HFFc6 (cell line): ENCODE measurements at regions not wholly inside any gene's neighbourhood (a gene's known extent, or its start where the extent isn't known, plus 50 kb on each side); places are given as distances from the start of the nearest gene placed in this dataset.

Experiments used
- DNase-seq: peaks from one replicate; pipeline ENCODE4 v3.0.0-alpha.2; 2018
- H3K27ac Mint-ChIP-seq: 2 replicates; pipeline ENCODE4 v1.8.0; 2020; ENCODE audit warnings: mild to moderate bottlenecking, mixed read lengths
- H3K27me3 Mint-ChIP-seq: 2 replicates; pipeline ENCODE4 v1.8.0; 2021; ENCODE audit warnings: mild to moderate bottlenecking, moderate library complexity, mixed read lengths; ENCODE audit not compliant: insufficient read depth
- H3K36me3 Mint-ChIP-seq: 2 replicates; pipeline ENCODE4 v1.8.0; 2021; ENCODE audit warnings: low read depth, mixed read lengths
- H3K4me1 Mint-ChIP-seq: 2 replicates; pipeline ENCODE4 v1.8.0; 2020; ENCODE audit warnings: low read depth, mixed read lengths
- H3K4me3 Mint-ChIP-seq: 2 replicates; pipeline ENCODE4 v1.8.0; 2020; ENCODE audit warnings: mild to moderate bottlenecking, moderate library complexity, mixed read lengths
- H3K9me3 Mint-ChIP-seq: 2 replicates; pipeline ENCODE4 v1.8.0; 2020; ENCODE audit warnings: mild to moderate bottlenecking, mixed read lengths
- TF ChIP-seq, protein P1 (sequence below): fragments of 200-600 bp; sonication (generic); IDR thresholded peaks from 2 replicates; pipeline ENCODE4 v1.5.0; 2021; ENCODE audit warnings: antibody characterized with exemption, mild to moderate bottlenecking

DNA sequence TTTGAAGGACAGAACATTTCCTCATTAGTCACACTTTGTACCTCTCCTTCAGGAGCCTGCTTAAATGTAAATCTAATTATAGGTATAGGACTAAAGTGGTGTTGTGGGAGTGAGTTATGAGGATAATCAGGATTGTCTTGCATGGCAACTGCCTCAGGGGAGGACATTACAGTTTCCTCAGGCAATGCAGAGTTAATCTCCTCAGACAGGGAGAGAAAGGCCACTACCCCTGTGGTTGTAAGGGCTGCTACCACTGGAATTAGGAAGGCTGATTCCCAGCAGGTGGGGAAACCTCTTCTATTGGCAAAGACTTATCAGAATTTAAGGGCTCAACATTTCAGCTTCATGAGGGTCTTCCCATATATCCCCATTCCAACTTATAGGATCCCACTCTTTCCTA lies 286.8 kb upstream of the PBX1 start:
- Mint-ChIP-seq H3K4me3 (no peak overlapping the region), H3K27ac (no peak overlapping the region), H3K27me3 (no peaks in the 10 kb centered on the region), H3K9me3 (peaks cover 12% of the 10 kb centered on the region), H3K36me3 (no peaks in the 10 kb centered on the region; the same call in 1 of the 2 replicates), H3K4me1 (no peaks in the 10 kb centered on the region)
- no peak for DNase-seq
- TF ChIP-seq, protein P1, sequence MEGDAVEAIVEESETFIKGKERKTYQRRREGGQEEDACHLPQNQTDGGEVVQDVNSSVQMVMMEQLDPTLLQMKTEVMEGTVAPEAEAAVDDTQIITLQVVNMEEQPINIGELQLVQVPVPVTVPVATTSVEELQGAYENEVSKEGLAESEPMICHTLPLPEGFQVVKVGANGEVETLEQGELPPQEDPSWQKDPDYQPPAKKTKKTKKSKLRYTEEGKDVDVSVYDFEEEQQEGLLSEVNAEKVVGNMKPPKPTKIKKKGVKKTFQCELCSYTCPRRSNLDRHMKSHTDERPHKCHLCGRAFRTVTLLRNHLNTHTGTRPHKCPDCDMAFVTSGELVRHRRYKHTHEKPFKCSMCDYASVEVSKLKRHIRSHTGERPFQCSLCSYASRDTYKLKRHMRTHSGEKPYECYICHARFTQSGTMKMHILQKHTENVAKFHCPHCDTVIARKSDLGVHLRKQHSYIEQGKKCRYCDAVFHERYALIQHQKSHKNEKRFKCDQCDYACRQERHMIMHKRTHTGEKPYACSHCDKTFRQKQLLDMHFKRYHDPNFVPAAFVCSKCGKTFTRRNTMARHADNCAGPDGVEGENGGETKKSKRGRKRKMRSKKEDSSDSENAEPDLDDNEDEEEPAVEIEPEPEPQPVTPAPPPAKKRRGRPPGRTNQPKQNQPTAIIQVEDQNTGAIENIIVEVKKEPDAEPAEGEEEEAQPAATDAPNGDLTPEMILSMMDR: no peak

DNA sequence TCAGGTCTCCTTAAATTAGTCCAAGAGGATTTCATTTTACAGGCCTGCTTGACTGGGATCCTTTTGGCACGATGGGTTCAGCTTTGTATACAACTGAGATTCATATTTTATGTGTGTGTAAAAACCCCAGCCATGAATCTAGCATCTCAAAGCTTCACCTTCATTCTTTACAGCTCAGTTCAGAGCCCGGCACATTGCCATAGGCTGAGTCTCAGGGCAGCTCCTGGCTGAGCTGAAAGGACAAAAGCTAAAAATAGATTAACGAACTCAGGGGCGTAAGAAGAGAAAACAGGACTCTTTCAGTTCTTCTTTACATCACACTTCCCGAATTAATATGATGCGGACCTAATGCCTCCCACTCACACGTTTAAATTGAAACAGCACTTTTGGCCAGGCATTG lies 262.8 kb upstream of the PBX1 start:
- H3K4me3 Mint-ChIP-seq: no peak overlapping the region
- TF ChIP-seq, protein P1: no peak
- H3K4me1 Mint-ChIP-seq: no peaks in the 10 kb centered on the region
- no peaks in the 10 kb centered on the region for H3K36me3 Mint-ChIP-seq
- H3K27me3 Mint-ChIP-seq: no peaks in the 10 kb centered on the region
- no peak for DNase-seq
- peaks cover 4% of the 10 kb centered on the region for H3K9me3 Mint-ChIP-seq
- H3K27ac Mint-ChIP-seq: no peak overlapping the region; the same call in 1 of the 2 replicates

DNA sequence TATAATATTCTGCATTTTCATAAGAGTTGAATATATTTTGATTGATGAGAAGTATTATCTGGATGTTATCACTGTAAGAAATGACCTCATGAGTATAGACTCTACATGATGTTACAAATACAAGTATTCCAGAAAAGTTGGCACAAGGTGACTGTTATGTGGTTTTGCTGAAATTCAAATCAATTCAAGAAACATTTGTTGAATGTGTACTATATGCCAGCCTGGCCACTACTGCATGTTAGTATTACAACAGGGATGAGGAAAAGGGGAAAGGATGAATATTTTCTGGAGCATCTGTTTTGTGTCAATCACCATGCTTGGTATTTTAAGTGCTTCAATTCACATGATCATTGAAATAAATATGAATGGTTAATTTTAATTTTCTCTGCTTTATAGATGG lies 250.9 kb upstream of the PBX1 start:
- Mint-ChIP-seq H3K27ac (no peak overlapping the region), H3K36me3 (no peaks in the 10 kb centered on the region), H3K4me1 (no peaks in the 10 kb centered on the region), H3K27me3 (peaks cover 2% of the 10 kb centered on the region; the same call in 1 of the 2 replicates), H3K4me3 (no peak overlapping the region), H3K9me3 (peaks cover 14% of the 10 kb centered on the region; the same call in 1 of the 2 replicates)
- TF ChIP-seq, protein P1: no peak
- no peak for DNase-seq

DNA sequence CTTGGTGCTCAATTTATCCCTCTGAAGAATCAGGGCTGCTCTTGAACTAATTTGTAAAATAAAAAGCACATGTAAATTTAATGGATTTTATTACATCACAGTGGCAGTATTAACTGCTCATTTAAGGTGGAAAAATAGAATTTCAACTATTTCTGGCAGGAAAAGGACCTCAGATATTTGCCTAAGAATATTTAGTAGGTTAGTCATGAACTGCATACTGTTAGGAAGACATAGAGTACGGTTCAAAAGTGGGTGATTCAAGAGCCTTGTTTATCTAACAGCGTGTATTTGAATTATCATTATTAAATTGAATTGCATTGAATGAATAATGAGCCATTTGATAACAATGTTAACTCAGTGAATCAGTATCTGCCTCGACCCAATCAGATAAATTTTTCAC lies 248.8 kb upstream of the PBX1 start:
- Mint-ChIP-seq H3K27ac (no peak overlapping the region), H3K27me3 (peaks cover 2% of the 10 kb centered on the region; the same call in 1 of the 2 replicates), H3K4me1 (no peaks in the 10 kb centered on the region), H3K9me3 (peaks cover 6% of the 10 kb centered on the region; the same call in 1 of the 2 replicates), H3K36me3 (no peaks in the 10 kb centered on the region), H3K4me3 (no peak overlapping the region)
- DNase-seq: no peak
- TF ChIP-seq, protein P1: no peak

DNA sequence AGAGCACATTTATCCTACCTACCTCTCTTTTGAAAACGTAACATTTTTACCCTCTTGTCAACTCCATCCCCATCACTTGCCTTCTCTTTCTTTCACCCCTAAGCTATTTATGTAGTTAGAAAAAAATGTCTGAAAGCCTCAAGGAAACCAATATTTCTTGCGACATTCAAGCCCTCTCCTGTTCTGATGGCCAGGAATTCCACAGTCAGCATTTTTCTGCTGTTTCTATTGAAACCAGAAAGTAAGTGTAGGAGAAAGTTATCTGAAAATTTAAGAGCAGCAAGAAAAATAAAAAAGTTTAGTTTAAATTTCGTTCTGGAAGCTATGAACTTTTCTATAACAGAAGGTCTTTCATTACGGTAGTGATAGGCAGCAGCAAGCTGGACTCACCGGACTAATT lies 247.6 kb upstream of the PBX1 start:
- Mint-ChIP-seq H3K4me1 (no peaks in the 10 kb centered on the region), H3K27me3 (no peaks in the 10 kb centered on the region), H3K4me3 (no peak overlapping the region), H3K27ac (no peak overlapping the region), H3K36me3 (no peaks in the 10 kb centered on the region), H3K9me3 (peaks cover 6% of the 10 kb centered on the region; the same call in 1 of the 2 replicates)
- TF ChIP-seq, protein P1: no peak
- DNase-seq: no peak
